Duodenal mucosa (tissue), 2 donors: ENCODE measurements at regions not wholly inside any gene's neighbourhood (a gene's known extent, or its start where the extent isn't known, plus 50 kb on each side); places are given as distances from the start of the nearest gene placed in this dataset.

Experiments
- H3K27ac ChIP-seq: one replicate; pipeline ENCODE4 v1.7.0; 2013; ENCODE audit warnings: low read depth, low read length
- H3K27me3 ChIP-seq, 2 donors: one replicate each; pipeline ENCODE4 v1.7.0; 2013; ENCODE audit warnings: low read length in 2 of 2, control low read depth in 1 of 2; ENCODE audit not compliant: insufficient read depth in 2 of 2, control insufficient read depth in 1 of 2
- H3K36me3 ChIP-seq, 2 donors: one replicate each; pipeline ENCODE4 v1.7.0; 2013; ENCODE audit warnings: low read length in 2 of 2, control low read depth in 1 of 2; ENCODE audit not compliant: insufficient read depth in 2 of 2, control insufficient read depth in 1 of 2
- H3K4me1 ChIP-seq, 2 donors: one replicate each; pipeline ENCODE4 v1.7.0; 2013; ENCODE audit warnings: low read length in 2 of 2, control low read depth in 1 of 2; ENCODE audit not compliant: insufficient read depth in 2 of 2, control insufficient read depth in 1 of 2
- H3K4me3 ChIP-seq, 2 donors: one replicate each; pipeline ENCODE4 v1.7.0; 2013; ENCODE audit warnings: low read length in 2 of 2, low read depth in 1 of 2
- H3K9ac ChIP-seq, 2 donors: one replicate each; pipeline ENCODE4 v1.7.0; 2013; ENCODE audit warnings: low read length in 2 of 2, low read depth in 1 of 2
- H3K9me3 ChIP-seq, 2 donors: one replicate each; pipeline ENCODE4 v1.7.0; 2013; ENCODE audit warnings: low read length in 2 of 2, control low read depth in 1 of 2; ENCODE audit not compliant: control insufficient read depth in 1 of 2

DNA sequence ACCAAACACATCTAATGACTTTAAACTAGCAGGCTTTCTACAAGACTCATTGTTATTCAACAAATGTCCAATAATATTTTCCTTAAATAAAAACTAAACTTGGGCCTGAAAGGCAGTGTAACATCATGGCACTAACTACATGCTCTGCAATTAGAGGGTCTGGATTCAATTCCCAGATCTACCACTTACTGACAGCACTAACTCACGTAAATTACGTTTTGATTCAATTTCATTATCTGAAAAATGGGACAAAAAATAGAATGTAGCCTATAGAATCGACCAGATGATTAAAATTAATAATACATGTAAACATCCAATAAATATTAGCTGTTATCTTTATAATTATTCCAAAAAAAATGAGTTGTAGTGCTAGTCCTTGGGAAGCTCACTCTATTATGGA, 98.0 kb upstream of the DDX18 start:
- Histone ChIP-seq H3K36me3 (no peaks in the 10 kb centered on the region), H3K27ac (no peak overlapping the region), H3K9ac (no peak overlapping the region), H3K9me3 (no peaks in the 10 kb centered on the region), H3K27me3 (no peaks in the 10 kb centered on the region), H3K4me3 (no peak overlapping the region), H3K4me1 (no peaks in the 10 kb centered on the region)

DNA sequence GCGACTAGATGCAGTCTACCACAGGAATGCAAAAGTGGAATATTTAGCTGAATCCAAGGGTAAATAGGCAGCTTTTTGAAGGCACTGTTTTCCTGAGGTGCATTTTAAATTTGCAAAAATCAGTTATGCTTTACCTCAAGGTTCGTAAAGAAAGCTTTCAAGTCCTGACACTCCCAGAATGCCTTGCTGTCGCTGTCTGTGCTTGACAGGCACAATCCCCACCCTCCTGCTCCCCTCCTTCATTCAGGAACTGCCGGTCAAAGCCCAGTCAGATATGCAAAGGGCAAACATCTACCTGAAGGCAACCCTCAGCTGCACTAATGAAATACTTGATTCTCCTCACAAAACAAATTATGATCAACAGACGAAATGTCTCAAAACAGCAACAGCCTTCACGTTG, 97.4 kb upstream of the DDX18 start:
- no peak overlapping the region for H3K27ac ChIP-seq
- no peaks in the 10 kb centered on the region for H3K27me3 ChIP-seq
- no peak overlapping the region for H3K4me3 ChIP-seq
- H3K9ac ChIP-seq, result no peak overlapping the region
- H3K36me3 ChIP-seq, result no peaks in the 10 kb centered on the region
- H3K9me3 ChIP-seq, result no peaks in the 10 kb centered on the region
- H3K4me1 ChIP-seq, result no peaks in the 10 kb centered on the region

- H3K9me3 ChIP-seq, result no peaks in the 10 kb centered on the region
- H3K27me3 ChIP-seq, result no peaks in the 10 kb centered on the region
- no peak overlapping the region for H3K4me3 ChIP-seq
- H3K9ac ChIP-seq, result no peak overlapping the region
- no peak overlapping the region for H3K27ac ChIP-seq
- no peaks in the 10 kb centered on the region for H3K4me1 ChIP-seq
- H3K36me3 ChIP-seq, result no peaks in the 10 kb centered on the region
Observed at GRCh38 chr2:117718048-117718447, 96.4 kb upstream of the DDX18 start.

GRCh38 chr2:117720765-117721164, 93.7 kb upstream of the DDX18 start:
- no peak overlapping the region for H3K9ac ChIP-seq
- no peak overlapping the region for H3K27ac ChIP-seq
- H3K27me3 ChIP-seq, result no peaks in the 10 kb centered on the region
- H3K4me3 ChIP-seq, result no peak overlapping the region
- H3K4me1 ChIP-seq, result no peaks in the 10 kb centered on the region
- no peaks in the 10 kb centered on the region for H3K9me3 ChIP-seq
- no peaks in the 10 kb centered on the region for H3K36me3 ChIP-seq

GRCh38 chr2:117723483-117723882, 91.0 kb upstream of the DDX18 start:
- Histone ChIP-seq H3K27ac (no peak overlapping the region), H3K36me3 (no peaks in the 10 kb centered on the region), H3K9me3 (no peaks in the 10 kb centered on the region), H3K27me3 (no peaks in the 10 kb centered on the region), H3K4me3 (no peak overlapping the region), H3K4me1 (no peaks in the 10 kb centered on the region), H3K9ac (no peak overlapping the region)

DNA sequence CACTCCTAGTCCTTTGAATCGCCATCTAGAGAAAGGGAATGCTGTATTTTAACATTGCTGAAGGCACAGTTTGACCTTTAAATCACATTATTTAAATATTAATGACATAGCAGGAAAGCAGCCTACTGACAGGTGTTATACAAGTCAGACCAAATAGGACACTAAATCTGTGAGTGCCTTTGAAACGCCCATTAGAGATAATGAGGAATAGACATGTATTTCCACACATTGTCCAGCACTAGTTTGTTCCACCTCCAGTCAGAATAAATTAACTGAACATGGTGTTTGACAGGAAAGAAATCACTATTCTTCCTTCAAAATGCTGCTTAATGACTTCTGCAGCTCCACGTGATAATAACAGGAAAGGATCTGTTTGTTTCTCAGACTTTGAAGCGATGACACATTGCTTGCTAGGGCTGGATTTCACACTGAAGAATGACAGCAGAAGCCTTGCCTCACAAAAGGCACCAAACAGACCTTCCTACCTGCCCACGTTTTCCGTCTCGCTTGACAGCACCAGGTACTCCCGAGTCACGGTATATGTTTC, 90.5 kb upstream of the DDX18 start:
- H3K4me1 ChIP-seq, result no peaks in the 10 kb centered on the region
- no peak overlapping the region for H3K4me3 ChIP-seq
- H3K9ac ChIP-seq, result no peak overlapping the region
- H3K27ac ChIP-seq, result no peak overlapping the region
- no peaks in the 10 kb centered on the region for H3K9me3 ChIP-seq
- H3K36me3 ChIP-seq, result no peaks in the 10 kb centered on the region
- H3K27me3 ChIP-seq, result no peaks in the 10 kb centered on the region

- Histone ChIP-seq H3K9ac (no peak overlapping the region), H3K36me3 (no peaks in the 10 kb centered on the region), H3K4me3 (no peak overlapping the region), H3K27ac (no peak overlapping the region), H3K27me3 (no peaks in the 10 kb centered on the region), H3K4me1 (no peaks in the 10 kb centered on the region), H3K9me3 (no peaks in the 10 kb centered on the region)
Observed at GRCh38 chr2:117726747-117727146, 87.7 kb upstream of the DDX18 start.

- no peaks in the 10 kb centered on the region for H3K9me3 ChIP-seq
- H3K36me3 ChIP-seq, result no peaks in the 10 kb centered on the region
- H3K9ac ChIP-seq, result no peak overlapping the region
- no peaks in the 10 kb centered on the region for H3K4me1 ChIP-seq
- H3K27ac ChIP-seq, result no peak overlapping the region
- H3K27me3 ChIP-seq, result no peaks in the 10 kb centered on the region
- no peak overlapping the region for H3K4me3 ChIP-seq
Observed at GRCh38 chr2:117737846-117738245, 76.6 kb upstream of the DDX18 start.

GRCh38 chr2:117738991-117739839, 75.3 kb upstream of the DDX18 start:
- Histone ChIP-seq H3K27ac (no peak overlapping the region), H3K9ac (no peak overlapping the region), H3K4me3 (no peak overlapping the region), H3K27me3 (no peaks in the 10 kb centered on the region), H3K36me3 (no peaks in the 10 kb centered on the region), H3K4me1 (no peaks in the 10 kb centered on the region), H3K9me3 (no peaks in the 10 kb centered on the region)

DNA sequence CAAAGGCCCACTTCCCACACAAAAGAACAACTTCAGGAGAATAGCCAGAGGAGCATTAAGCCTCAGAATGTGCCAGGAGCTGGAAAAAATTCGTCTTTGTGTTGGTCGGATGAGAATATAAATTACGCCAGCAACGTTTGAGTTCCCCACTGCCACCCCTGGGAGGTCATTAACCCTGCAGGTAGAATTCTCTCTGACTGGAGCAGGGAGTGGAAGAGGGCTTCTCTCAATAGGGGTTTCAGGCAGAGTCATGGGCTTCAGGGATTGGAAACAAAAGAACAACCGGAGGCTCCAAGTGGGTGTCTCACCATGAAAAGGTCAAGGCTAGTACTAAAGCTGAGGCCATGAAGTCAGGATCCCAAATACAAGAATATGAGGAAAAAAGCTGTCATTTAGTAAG, 69.0 kb upstream of the DDX18 start:
- H3K9ac ChIP-seq, result no peak overlapping the region
- H3K4me3 ChIP-seq, result no peak overlapping the region
- no peaks in the 10 kb centered on the region for H3K4me1 ChIP-seq
- no peak overlapping the region for H3K27ac ChIP-seq
- H3K27me3 ChIP-seq, result no peaks in the 10 kb centered on the region
- H3K9me3 ChIP-seq, result no peaks in the 10 kb centered on the region
- no peaks in the 10 kb centered on the region for H3K36me3 ChIP-seq
